ENCODE measurements at regions not wholly inside any gene's neighbourhood (a gene's known extent, or its start where the extent isn't known, plus 50 kb on each side); places are given as distances from the start of the nearest gene placed in this dataset.

GRCh38 chr2:118190474-118190873 is 102.2 kb downstream of the INSIG2 start:
- no peak for TF ChIP-seq CTCF (IDR thresholded peaks at IDR 0.05; ENCODE audit: extremely low read depth, insufficient read depth, missing control alignments)
- in situ Hi-C loops (cut with MboI; ENCODE audit: low pct_unique_long_range_greater_than_20kb, low sequenced_read_pairs, unreplicated experiment) = no loop called here
- no peak for DNase-seq (ENCODE audit: low spot score)

DNA sequence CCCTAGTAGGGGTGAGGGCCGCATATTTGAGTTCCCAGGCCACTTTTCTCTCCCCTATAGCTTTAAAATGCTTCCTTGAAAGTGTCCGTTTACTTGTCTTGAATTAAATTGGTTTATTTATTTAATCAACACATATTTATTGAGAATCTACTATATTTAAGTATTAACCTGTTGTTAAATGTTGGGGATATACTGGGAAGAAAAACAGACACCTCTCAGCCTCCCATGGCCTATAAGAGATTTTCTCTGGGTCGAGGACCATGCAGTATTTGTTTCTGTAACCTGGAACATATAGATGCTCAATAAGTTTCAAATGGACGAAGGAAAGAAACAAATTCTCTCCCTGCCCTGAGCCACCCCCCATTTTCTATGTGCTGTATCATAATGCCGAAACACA is 98.6 kb downstream of the INSIG2 start:
- in situ Hi-C loops (cut with MboI; ENCODE audit: low pct_unique_long_range_greater_than_20kb, low sequenced_read_pairs, unreplicated experiment) = no loop called here
- no peak for DNase-seq (ENCODE audit: low spot score)
- TF ChIP-seq CTCF (IDR thresholded peaks at IDR 0.05; ENCODE audit: extremely low read depth, insufficient read depth, missing control alignments) = no peak

- peak; percentile 90 for DNase-seq (ENCODE audit: low spot score)
- in situ Hi-C loops (cut with MboI; ENCODE audit: low pct_unique_long_range_greater_than_20kb, low sequenced_read_pairs, unreplicated experiment) = no loop called here
- no peak for TF ChIP-seq CTCF (IDR thresholded peaks at IDR 0.05; ENCODE audit: extremely low read depth, insufficient read depth, missing control alignments)
Observed at GRCh38 chr2:118186110-118186857, 98.0 kb downstream of the INSIG2 start.

DNA sequence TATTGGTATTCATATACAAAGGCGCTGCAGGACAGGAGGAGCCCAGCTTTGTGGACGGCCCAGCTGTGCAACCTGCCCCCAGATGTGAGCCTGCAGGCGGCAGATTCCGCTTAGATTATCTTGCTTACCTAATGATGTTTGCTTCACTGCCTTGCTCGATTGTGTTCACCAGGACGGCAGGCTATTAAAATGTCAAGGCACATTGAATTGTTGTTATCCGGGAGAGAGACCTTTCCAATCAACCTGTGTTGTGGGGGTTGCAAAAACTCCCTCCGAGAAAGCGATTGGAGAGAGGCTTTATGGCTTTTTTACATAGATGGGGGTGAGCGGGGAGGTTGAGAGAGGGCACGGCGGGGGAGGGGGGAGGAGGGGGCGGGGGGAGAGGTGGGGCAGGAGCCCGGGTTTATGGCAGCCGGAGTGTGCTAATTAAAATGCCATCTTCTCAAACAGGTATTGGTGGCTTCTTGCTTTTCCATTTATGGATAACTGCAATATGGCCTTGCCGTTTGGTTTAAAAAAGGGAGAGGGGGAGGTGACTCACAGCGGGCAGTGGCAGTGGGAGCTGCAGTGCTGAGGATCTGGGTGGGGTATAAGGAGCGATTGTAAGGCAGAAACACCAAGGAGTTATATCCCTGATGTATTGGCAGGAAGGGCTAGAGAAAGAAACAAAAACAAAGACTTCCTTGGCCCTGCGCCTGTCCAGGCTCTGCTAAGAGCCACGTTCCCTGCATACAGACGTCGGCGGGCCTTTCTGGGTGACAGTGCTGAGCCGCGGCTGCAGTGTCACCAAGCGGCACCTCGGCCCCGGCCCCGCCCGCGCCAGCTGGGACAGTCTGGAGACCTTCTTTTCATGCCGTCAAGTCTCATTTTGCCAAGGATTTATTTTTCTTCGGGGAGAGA is 97.2 kb downstream of the INSIG2 start:
- in situ Hi-C loops (cut with MboI; ENCODE audit: low pct_unique_long_range_greater_than_20kb, low sequenced_read_pairs, unreplicated experiment) = no loop called here
- DNase-seq (ENCODE audit: low spot score) = peak; percentile 74
- peak; percentile 37 for TF ChIP-seq CTCF (IDR thresholded peaks at IDR 0.05; ENCODE audit: extremely low read depth, insufficient read depth, missing control alignments)

- TF ChIP-seq CTCF (IDR thresholded peaks at IDR 0.05; ENCODE audit: extremely low read depth, insufficient read depth, missing control alignments) = no peak
- in situ Hi-C loops (cut with MboI; ENCODE audit: low pct_unique_long_range_greater_than_20kb, low sequenced_read_pairs, unreplicated experiment) = no loop called here
- no peak for DNase-seq (ENCODE audit: low spot score)
Observed at GRCh38 chr2:118183381-118183780, 95.1 kb downstream of the INSIG2 start.

- no peak for DNase-seq (ENCODE audit: low spot score)
- in situ Hi-C loops (cut with MboI; ENCODE audit: low pct_unique_long_range_greater_than_20kb, low sequenced_read_pairs, unreplicated experiment) = no loop called here
- TF ChIP-seq CTCF (IDR thresholded peaks at IDR 0.05; ENCODE audit: extremely low read depth, insufficient read depth, missing control alignments) = no peak
Observed at GRCh38 chr2:118179445-118179844, 91.2 kb downstream of the INSIG2 start.

Data from GM13977 (cell line).